Lower lobe of right lung (tissue), 2 donors: ENCODE measurements at regions not wholly inside any gene's neighbourhood (a gene's known extent, or its start where the extent isn't known, plus 50 kb on each side); places are given as distances from the start of the nearest gene placed in this dataset.
"Not testable (repeated sequence)": the region's sequence is repeated elsewhere in the genome, so short reads cannot be mapped to it uniquely, and the experiment has no call there.

Experiments
- ATAC-seq, 2 donors: fragments of 200-7000 bp; cut with Tn5 transposase; one replicate each; pipeline ENCODE4 v1.9.1; 2020 to 2022; ENCODE audit warnings: mild to moderate bottlenecking in 2 of 2, moderate library complexity in 2 of 2
- DNase-seq: peaks from one replicate; pipeline ENCODE4 v3.0.0-alpha.2; 2020
- H3K27ac ChIP-seq: fragments of 200-600 bp; one replicate; pipeline ENCODE4 v1.8.0; 2022
- H3K27me3 ChIP-seq: fragments of 200-600 bp; one replicate; pipeline ENCODE4 v1.8.0; 2022; ENCODE audit warnings: low read depth
- H3K36me3 ChIP-seq: fragments of 200-600 bp; one replicate; pipeline ENCODE4 v1.8.0; 2022; ENCODE audit warnings: mild to moderate bottlenecking
- H3K4me1 ChIP-seq: fragments of 200-600 bp; one replicate; pipeline ENCODE4 v1.8.0; 2022
- H3K4me3 ChIP-seq: fragments of 200-600 bp; one replicate; pipeline ENCODE4 v1.8.0; 2022; ENCODE audit warnings: mild to moderate bottlenecking
- H3K9me3 ChIP-seq: fragments of 200-600 bp; one replicate; pipeline ENCODE4 v1.8.0; 2022
- intact Hi-C: fragments of 100-400 bp; cut with DNase I; formaldehyde crosslinking; loops from one replicate; pipeline ENCODE4 v1.11.0; 2022
- TF ChIP-seq, protein P1 (sequence below): fragments of 200-600 bp; IDR thresholded peaks from one replicate; pipeline ENCODE4 v1.8.0; 2022; ENCODE audit warnings: antibody characterized with exemption, mild to moderate bottlenecking
- donor health status: DM: no; HTN: yes; CAD: no; lungs with severe emphysema.

DNA sequence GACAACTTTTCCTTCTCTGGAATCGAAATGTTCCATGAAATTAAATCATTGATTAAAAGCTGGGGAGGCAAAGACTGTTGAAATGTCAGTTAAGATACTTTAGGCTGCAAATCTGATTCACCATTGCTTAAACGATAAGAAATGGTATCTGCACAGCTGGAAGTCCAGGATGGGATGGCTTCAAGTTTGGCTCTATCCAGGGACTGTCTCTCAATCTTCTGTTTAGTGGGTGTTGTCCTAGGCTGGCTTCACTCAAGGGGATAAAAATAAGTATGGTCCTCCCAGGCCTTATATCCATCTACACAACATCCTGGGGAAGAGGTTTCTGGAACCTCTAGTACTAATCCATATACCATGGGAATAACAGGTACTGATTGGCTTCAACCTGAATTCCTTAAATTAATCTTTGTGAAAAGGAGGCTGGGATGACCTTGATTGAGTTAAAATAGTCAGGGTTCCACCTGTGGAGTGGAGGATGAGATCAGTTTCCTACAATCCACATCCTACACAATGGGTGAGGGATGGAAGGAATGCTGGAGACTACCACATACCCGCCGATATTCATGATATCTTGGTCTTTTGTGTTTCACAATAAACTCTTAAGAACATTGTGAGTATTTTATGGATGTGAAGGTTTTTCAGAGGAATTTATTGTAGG, 156.0 kb upstream of the L3MBTL4 start:
- no peak for DNase-seq
- Histone ChIP-seq H3K36me3 (no peaks in the 10 kb centered on the region), H3K9me3 (no peaks in the 10 kb centered on the region), H3K27ac (no peak overlapping the region), H3K27me3 (no peaks in the 10 kb centered on the region), H3K4me3 (no peak overlapping the region), H3K4me1 (peaks cover 5% of the 10 kb centered on the region)
- TF ChIP-seq, protein P1, sequence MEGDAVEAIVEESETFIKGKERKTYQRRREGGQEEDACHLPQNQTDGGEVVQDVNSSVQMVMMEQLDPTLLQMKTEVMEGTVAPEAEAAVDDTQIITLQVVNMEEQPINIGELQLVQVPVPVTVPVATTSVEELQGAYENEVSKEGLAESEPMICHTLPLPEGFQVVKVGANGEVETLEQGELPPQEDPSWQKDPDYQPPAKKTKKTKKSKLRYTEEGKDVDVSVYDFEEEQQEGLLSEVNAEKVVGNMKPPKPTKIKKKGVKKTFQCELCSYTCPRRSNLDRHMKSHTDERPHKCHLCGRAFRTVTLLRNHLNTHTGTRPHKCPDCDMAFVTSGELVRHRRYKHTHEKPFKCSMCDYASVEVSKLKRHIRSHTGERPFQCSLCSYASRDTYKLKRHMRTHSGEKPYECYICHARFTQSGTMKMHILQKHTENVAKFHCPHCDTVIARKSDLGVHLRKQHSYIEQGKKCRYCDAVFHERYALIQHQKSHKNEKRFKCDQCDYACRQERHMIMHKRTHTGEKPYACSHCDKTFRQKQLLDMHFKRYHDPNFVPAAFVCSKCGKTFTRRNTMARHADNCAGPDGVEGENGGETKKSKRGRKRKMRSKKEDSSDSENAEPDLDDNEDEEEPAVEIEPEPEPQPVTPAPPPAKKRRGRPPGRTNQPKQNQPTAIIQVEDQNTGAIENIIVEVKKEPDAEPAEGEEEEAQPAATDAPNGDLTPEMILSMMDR: no peak
- ATAC-seq: no peak
- intact Hi-C loops: no loop called here

DNA sequence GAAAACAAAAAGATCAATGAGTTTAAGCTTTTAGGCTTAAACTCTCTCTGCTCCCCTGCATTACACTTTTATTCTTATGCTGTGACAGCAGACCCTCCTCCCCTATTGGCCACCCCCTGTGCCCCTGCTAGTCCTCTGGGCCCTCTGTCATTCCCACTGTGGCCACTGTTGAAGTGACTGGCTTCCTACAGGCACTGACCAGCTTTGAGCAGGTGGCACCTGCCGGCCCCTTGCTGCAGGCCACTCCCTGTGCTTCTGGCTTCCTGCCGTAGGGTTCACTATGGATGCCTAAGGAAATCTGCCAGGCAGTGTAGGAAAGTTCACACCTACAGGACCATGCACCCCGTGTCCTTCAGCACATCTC, 156.5 kb upstream of the L3MBTL4 start:
- Histone ChIP-seq H3K27me3 (no peaks in the 10 kb centered on the region), H3K9me3 (no peaks in the 10 kb centered on the region), H3K27ac (no peak overlapping the region), H3K36me3 (no peaks in the 10 kb centered on the region), H3K4me1 (peaks cover under 1% of the 10 kb centered on the region), H3K4me3 (no peak overlapping the region)
- ATAC-seq (no peak), DNase-seq (no peak)
- intact Hi-C loops: no loop called here
- TF ChIP-seq, protein P1: no peak

DNA sequence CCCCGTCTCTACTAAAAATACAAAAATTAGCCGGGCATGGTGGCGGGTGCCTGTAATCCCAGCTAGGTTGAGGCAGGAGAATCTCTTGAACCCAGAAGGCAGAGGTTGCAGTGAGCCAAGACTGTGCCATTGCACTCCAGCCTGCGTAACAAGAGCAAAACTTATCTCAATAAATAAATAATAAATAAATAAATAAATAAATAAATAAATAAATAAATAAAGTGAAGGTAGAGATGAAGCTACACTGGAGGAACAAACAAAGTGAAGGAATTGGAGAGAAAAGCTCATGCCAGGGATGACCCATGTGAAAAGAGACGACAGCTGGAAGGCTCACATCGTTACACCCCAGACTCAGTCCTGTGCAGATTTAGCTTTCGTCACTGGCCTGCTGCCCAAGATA, 157.3 kb upstream of the ARHGAP28 start:
- H3K9me3 ChIP-seq, intact Hi-C loops, DNase-seq, H3K36me3 ChIP-seq, ATAC-seq, H3K27ac ChIP-seq, H3K4me1 ChIP-seq, H3K27me3 ChIP-seq, H3K4me3 ChIP-seq: not testable (repeated sequence)

DNA sequence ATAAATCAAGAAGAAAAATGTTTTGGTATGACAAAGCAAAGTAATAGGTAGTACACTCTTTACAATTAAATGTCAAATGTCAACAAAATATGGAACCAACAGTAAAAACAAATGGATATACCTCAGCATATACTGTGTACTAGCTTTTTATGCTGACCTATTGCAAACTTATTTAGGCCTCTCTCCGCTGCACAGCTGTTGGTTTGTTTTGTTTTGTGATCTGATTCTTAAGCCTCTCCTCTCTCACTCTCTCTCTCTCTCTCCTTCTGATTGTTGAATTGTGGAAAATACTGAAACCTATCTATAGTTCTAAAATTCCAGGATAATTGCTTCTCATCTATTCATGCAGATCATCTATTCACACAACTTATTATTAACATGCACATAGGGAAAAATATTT, 154.9 kb upstream of the ARHGAP28 start:
- H3K27ac ChIP-seq: no peak overlapping the region
- H3K27me3 ChIP-seq: no peaks in the 10 kb centered on the region
- intact Hi-C loops: no loop called here
- ATAC-seq (no peak), DNase-seq (no peak)
- TF ChIP-seq, protein P1: no peak
- H3K4me1 ChIP-seq: no peaks in the 10 kb centered on the region
- H3K9me3 ChIP-seq: no peaks in the 10 kb centered on the region
- H3K4me3 ChIP-seq: no peak overlapping the region
- H3K36me3 ChIP-seq: no peaks in the 10 kb centered on the region

DNA sequence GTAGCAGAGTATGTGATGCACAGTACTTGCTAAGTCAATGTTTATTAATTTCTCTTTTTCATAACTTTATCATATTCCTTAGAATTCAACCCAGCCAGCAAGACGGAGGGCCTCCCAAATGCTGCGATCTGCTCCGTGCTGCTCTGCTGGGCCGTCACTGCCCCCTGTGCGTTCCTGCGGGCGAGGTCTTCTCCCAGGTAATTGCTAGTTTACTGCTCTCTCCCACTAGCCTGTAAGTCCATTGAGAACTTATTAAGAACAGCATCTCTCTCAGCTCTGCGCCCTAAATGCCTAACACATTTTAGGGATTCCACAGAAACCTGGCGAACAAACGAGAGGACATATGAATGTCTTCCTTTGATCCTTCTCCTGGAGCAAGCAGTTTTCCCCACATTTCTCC, 153.6 kb upstream of the ARHGAP28 start:
- no peaks in the 10 kb centered on the region for H3K36me3 ChIP-seq
- intact Hi-C loops: no loop called here
- DNase-seq (no peak), ATAC-seq (no peak)
- no peaks in the 10 kb centered on the region for H3K9me3 ChIP-seq
- no peaks in the 10 kb centered on the region for H3K4me1 ChIP-seq
- no peak overlapping the region for H3K4me3 ChIP-seq
- H3K27me3 ChIP-seq: no peaks in the 10 kb centered on the region
- H3K27ac ChIP-seq: no peak overlapping the region
- TF ChIP-seq, protein P1: no peak

DNA sequence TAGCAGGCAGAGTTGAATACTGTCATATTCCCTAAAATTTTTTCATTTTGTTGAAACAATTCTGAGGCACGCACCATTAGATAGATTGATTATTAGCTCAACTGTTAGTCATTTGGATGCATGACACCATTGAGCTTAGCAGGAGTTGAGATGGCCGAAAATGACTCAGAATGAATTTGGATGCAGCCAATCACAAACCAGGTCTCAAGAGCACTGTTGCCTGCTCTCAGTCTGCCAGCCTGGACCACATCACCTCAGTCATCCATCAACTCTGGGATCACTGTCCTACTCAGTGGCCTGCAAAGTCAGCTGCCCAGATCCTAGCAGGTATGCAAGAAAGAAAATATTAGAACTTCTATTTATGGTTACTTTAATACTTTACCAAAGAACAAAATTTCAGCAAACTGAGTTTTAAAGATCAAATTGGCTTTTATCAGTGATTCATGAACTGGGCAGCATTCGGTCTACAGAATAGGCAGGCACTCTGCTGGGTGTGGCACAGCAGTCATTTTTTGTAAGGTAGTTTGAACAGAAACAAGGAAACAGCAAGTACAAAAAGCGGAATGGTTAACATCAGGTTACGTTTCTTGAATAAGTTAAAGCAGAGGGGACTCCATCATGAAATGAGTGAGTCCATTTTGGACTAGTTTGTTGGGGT, 152.7 kb upstream of the ARHGAP28 start:
- no peak overlapping the region for H3K4me3 ChIP-seq
- no peaks in the 10 kb centered on the region for H3K4me1 ChIP-seq
- intact Hi-C loops: no loop called here
- ATAC-seq: no peak
- no peaks in the 10 kb centered on the region for H3K9me3 ChIP-seq
- no peak overlapping the region for H3K27ac ChIP-seq
- TF ChIP-seq, protein P1: no peak
- DNase-seq: no peak
- H3K36me3 ChIP-seq: no peaks in the 10 kb centered on the region
- H3K27me3 ChIP-seq: no peaks in the 10 kb centered on the region
